ENCODE measurements at regions not wholly inside any gene's neighbourhood (a gene's known extent, or its start where the extent isn't known, plus 50 kb on each side); places are given as distances from the start of the nearest gene placed in this dataset.

GRCh38 chr19:13604902-13605586 is 98.8 kb upstream of the CACNA1A start:
- DNase-seq, result no peak

DNA sequence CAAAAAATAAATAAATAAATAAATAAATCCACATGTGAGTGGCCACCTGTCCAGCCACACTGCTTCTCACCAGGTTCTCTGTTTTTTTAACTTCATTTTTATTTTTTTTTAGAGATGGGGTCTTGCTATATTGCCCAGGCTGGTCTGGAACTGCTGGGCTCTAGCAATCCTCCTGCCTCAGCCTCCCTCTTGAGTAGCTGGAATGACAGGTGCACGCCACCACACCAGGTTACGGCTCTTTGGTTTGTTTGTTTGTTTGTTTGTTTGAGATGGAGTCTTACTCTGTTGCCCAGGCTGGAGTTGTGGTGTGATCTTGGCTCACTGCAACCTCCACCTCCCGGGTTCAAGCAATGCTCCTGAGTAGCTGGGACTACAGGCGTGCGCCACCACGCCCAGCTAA is 94.5 kb upstream of the CACNA1A start:
- no peak for DNase-seq

GRCh38 chr19:13600091-13600490 is 93.8 kb upstream of the CACNA1A start:
- no peak for DNase-seq

DNA sequence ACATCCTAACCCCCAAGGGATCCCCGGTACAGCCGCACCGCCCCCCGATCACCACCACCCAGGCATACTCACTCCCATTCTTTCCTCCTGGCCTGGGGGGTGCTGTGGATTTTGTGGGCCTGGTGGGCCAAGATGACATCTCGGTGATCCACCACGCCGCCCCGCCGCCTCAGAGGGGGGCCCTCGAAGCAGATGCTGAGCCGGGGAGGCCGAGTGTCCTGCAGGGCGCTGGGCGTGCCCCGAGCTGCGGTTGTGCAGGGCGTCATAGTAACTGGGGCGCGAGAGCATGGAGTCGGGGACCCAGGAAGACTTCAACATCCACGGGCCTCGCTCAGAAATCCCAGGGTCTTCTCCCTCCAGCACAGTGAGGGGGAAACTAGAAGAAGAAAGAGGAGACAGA is 93.4 kb upstream of the CACNA1A start:
- DNase-seq, result no peak

DNA sequence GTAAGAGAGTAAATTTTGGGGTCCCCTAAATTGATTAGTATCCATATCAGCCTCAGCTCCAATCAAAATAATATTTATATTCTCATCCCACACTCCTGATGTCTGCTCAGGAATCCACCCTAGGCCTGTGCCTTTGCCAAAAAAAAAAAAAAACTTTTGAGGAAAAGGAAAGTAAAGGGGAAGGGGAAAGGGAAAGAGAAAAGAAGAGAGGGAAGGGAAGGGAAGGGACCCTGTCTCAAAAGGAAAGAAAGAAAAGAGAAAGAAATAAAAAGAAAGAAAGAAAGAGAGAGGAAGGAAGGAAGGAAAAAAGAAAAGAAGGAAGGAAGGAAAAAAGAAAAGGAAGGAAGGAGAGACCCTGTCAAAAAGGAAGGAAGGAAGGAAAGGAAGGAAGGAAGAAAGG is 91.8 kb upstream of the CACNA1A start:
- no peak for DNase-seq

GRCh38 chr19:13597640-13598039 is 91.4 kb upstream of the CACNA1A start:
- peak; percentile 41 for DNase-seq

- DNase-seq, result peak; percentile 81
Observed at GRCh38 chr19:13588957-13589833, 82.9 kb upstream of the CACNA1A start.

GRCh38 chr19:13585512-13585911 is 79.2 kb upstream of the CACNA1A start:
- DNase-seq, result no peak

GRCh38 chr19:13583753-13584152 is 77.5 kb upstream of the CACNA1A start:
- DNase-seq, result no peak

GRCh38 chr19:13583114-13583513 is 76.8 kb upstream of the CACNA1A start:
- DNase-seq, result no peak

GRCh38 chr19:13581576-13581975 is 75.3 kb upstream of the CACNA1A start:
- DNase-seq, result no peak

- DNase-seq, result no peak
Observed at GRCh38 chr19:13579388-13580060, 73.2 kb upstream of the CACNA1A start.

DNA sequence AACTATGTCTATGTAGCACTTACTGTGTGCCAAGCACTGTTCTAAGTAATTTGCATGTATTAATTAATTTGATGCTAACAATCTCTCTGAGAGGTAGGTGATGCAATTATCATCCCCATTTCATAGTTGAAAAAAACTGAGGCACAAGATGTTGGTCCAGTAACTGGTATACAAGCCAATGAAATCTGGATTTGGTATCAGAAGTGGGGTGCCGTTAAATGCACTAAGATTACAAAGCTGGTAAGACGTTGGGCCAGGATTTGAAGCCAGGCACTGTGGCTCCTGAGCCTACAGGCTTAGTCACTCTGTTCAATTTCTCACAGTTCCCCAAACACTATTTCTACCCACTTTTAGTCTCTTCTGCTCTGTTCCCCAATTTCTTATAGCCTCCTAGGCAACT is 70.4 kb upstream of the CACNA1A start:
- DNase-seq, result no peak

- no peak for DNase-seq
Observed at GRCh38 chr19:13574933-13575332, 68.7 kb upstream of the CACNA1A start.

GRCh38 chr19:13573056-13573667 is 66.9 kb upstream of the CACNA1A start:
- DNase-seq, result no peak

GRCh38 chr19:13561461-13561860 is 55.2 kb upstream of the CACNA1A start:
- DNase-seq, result no peak

- peak; percentile 1 for DNase-seq
Observed at GRCh38 chr19:13557756-13558398, 51.6 kb upstream of the CACNA1A start.

- DNase-seq, result no peak
Observed at GRCh38 chr19:13556552-13556951, 50.3 kb upstream of the CACNA1A start.

All from activated CD4-positive, alpha-beta T cell treated with anti-CD3 and anti-CD28 coated beads, Interleukin-2, amount 50 U/mL, for 1 hour (primary cell).